Upper lobe of left lung (tissue), 4 donors: ENCODE measurements at regions not wholly inside any gene's neighbourhood (a gene's known extent, or its start where the extent isn't known, plus 50 kb on each side); places are given as distances from the start of the nearest gene placed in this dataset.

Experiments used
- CTCF ChIP-seq, 6 experiments: fragments of 450-650 bp in 4 of 6; fragments of 200-600 bp in 2 of 6; sonication (generic) in 2 of 6; IDR thresholded peaks; one replicate each; pipeline ENCODE4 v1.5.1; 2016 to 2019; ENCODE audit warnings: antibody characterized with exemption in 6 of 6
- EP300 ChIP-seq, 4 donors: sonication (generic); formaldehyde crosslinking; IDR thresholded peaks; one replicate each; pipeline ENCODE4 v1.5.1; 2017; ENCODE audit warnings: antibody characterized with exemption in 4 of 4, control low read depth in 2 of 4
- POLR2A ChIP-seq, 4 donors: fragments of 450-650 bp; IDR thresholded peaks; one replicate each; pipeline ENCODE4 v1.5.1; 2016 to 2017; ENCODE audit warnings: antibody characterized with exemption in 4 of 4, mild to moderate bottlenecking in 2 of 4
- POLR2AphosphoS5 ChIP-seq, 2 donors: sonication (generic); formaldehyde crosslinking; IDR thresholded peaks; one replicate each; pipeline ENCODE4 v1.5.1; 2017; ENCODE audit warnings: antibody characterized with exemption in 2 of 2

DNA sequence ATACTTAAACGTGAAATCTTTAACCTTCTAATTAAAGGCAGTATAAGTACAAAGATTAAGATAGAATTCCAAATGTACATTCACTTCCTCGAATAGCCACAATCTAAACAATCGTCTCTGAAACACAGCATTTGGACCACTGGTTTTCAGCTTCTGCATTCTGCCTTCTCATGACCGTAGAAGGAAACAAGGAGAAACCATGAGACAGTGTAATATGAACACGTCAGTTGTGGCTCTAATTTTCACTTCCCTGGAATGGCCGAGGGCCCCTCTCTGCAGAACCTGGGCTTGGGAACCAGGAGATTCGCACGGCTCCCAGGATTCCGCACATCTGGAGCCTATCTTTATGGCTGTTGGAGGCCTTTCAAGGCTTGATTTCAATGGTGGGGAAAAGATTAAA, 189.3 kb downstream of the KLF6 start:
- no peak for TF ChIP-seq CTCF (IDR thresholded peaks at IDR 0.05)
- no peak for TF ChIP-seq EP300 (IDR thresholded peaks at IDR 0.05)
- TF ChIP-seq POLR2AphosphoS5 (IDR thresholded peaks at IDR 0.05), result no peak
- TF ChIP-seq POLR2A (IDR thresholded peaks at IDR 0.05), result no peak
